ENCODE measurements at regions not wholly inside any gene's neighbourhood (a gene's known extent, or its start where the extent isn't known, plus 50 kb on each side); places are given as distances from the start of the nearest gene placed in this dataset.
"Not testable (repeated sequence)": the region's sequence is repeated elsewhere in the genome, so short reads cannot be mapped to it uniquely, and the experiment has no call there.

DNA sequence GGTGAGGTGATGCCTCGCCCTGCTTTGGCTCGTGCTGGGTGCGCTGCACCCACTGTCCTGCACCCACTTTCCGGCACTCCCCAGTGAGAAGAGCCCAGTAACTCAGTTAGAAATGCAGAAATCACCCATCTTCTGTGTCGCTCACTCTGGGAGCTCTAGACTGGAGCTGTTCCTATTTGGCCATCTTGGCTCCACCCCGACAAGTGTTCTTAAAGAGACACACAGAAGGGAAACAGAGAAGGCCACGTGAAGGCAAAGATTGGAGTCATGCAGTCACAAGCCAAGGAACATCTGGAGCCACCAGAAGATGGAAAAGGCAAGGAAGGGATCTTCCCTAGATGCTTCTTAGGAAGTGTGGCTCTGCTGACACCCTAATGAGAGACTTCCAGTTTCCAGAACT is 170.6 kb upstream of the C1GALT1 start:
- not testable (repeated sequence) for H2AFZ ChIP-seq (ENCODE audit: low read length); H3K27ac ChIP-seq (ENCODE audit: low read length); H3K27me3 ChIP-seq (replicated peaks; ENCODE audit: insufficient read depth, low read length); H3K36me3 ChIP-seq (replicated peaks; ENCODE audit: insufficient read depth, low read length); H3K4me2 ChIP-seq (ENCODE audit: low read depth, low read length); H3K9me2 ChIP-seq (replicated peaks; ENCODE audit: insufficient read depth, low read length); H3K9me3 ChIP-seq (replicated peaks; ENCODE audit: insufficient read depth, low read length); H3K79me2 ChIP-seq (ENCODE audit: low read length); H3K4me3 ChIP-seq (ENCODE audit: low read length); H4K20me1 ChIP-seq (ENCODE audit: insufficient read depth, low read length); H3K9ac ChIP-seq (ENCODE audit: low read length); DNase-seq; H3K4me1 ChIP-seq (ENCODE audit: low read length); H3F3A ChIP-seq (ENCODE audit: insufficient read depth, low read length)

DNA sequence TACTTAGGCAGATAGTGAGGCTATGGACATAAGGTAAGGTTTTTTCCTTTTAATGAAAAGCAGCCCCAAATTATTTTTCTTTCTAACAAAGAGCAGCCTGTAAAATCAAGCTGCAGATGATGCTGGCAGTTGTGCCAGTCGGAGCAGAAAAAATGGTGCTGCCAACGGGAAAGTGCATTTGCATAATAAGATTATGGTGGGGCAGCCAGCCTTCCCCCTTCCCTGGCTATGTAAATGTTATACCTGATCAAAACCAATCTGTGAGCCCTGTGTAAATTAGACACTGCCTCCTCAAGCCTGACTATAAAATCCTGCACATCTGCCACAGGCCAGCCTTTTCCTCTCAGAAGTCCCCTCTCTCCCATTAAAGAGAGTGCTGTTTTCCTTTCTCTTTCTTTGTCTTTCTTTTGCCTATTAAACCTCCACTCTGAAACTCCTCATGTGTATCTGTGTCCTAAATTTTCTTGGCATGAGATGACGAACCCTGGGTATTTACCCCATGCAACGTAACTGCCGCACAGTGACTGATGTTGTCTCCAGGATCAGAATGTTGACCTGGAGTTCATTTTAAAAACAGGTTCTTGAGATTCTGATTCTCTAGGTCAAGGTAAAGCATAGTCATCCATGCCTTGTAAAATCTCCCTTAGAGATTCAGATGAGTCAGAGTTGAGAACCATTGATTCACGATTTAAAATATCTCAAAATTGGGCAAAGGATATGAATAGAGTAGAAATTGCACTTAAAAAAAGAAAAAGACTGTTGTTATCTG is 167.3 kb upstream of the C1GALT1 start:
- no peaks in the 10 kb centered on the region for H3K27me3 ChIP-seq (replicated peaks; ENCODE audit: insufficient read depth, low read length)
- DNase-seq = no peak
- no peak overlapping the region for H3K27ac ChIP-seq (ENCODE audit: low read length)
- TF ChIP-seq EZH2 (optimal IDR thresholded peaks at IDR 0.05; ENCODE audit: low read depth, low read length) = no peak
- TF ChIP-seq EZH2phosphoT487 (IDR thresholded peaks at IDR 0.05; ENCODE audit: low read length) = no peak
- TF ChIP-seq, protein P1, sequence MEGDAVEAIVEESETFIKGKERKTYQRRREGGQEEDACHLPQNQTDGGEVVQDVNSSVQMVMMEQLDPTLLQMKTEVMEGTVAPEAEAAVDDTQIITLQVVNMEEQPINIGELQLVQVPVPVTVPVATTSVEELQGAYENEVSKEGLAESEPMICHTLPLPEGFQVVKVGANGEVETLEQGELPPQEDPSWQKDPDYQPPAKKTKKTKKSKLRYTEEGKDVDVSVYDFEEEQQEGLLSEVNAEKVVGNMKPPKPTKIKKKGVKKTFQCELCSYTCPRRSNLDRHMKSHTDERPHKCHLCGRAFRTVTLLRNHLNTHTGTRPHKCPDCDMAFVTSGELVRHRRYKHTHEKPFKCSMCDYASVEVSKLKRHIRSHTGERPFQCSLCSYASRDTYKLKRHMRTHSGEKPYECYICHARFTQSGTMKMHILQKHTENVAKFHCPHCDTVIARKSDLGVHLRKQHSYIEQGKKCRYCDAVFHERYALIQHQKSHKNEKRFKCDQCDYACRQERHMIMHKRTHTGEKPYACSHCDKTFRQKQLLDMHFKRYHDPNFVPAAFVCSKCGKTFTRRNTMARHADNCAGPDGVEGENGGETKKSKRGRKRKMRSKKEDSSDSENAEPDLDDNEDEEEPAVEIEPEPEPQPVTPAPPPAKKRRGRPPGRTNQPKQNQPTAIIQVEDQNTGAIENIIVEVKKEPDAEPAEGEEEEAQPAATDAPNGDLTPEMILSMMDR (IDR thresholded peaks at IDR 0.05; ENCODE audit: low read length) = no peak
- no peaks in the 10 kb centered on the region for H3K9me3 ChIP-seq (replicated peaks; ENCODE audit: insufficient read depth, low read length)
- H3K4me3 ChIP-seq (ENCODE audit: low read length) = no peak overlapping the region
- H2AFZ ChIP-seq (ENCODE audit: low read length) = no peak overlapping the region
- no peaks in the 10 kb centered on the region for H3K79me2 ChIP-seq (ENCODE audit: low read length)
- H3K4me2 ChIP-seq (ENCODE audit: low read depth, low read length) = no peak overlapping the region
- H3K36me3 ChIP-seq (replicated peaks; ENCODE audit: insufficient read depth, low read length) = no peaks in the 10 kb centered on the region
- H4K20me1 ChIP-seq (ENCODE audit: insufficient read depth, low read length) = no peaks in the 10 kb centered on the region
- no peaks in the 10 kb centered on the region for H3K4me1 ChIP-seq (ENCODE audit: low read length)
- H3K9me2 ChIP-seq (replicated peaks; ENCODE audit: insufficient read depth, low read length) = no peaks in the 10 kb centered on the region
- H3F3A ChIP-seq (ENCODE audit: insufficient read depth, low read length) = no peaks in the 10 kb centered on the region
- no peak overlapping the region for H3K9ac ChIP-seq (ENCODE audit: low read length)

DNA sequence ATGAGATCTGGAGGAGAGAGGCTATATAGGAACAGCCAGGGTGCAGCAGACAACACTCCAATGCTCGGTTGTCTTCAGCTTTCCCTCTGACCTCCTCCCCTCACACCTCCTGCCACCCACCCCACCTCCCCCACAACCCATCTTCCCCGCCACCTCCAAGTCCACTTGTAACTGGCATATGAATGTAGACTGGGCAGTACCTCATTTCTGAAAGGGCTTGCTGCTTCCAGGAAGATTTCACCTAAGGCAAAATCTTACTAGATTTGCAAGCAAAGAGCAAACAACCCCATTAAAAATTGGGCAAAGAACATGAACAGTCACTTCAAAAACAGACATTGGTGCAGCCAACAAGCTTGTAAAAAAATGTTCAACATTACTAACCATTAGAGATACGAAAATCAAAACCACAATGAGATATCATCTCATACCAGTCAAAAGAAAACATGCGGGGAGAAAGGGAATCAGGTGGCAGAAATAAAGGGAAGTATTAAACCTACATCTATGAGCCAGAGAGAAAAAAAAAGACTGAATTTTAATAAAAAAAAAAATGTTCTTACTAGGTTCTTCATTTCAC is 164.6 kb upstream of the C1GALT1 start:
- Histone ChIP-seq H3K79me2 (ENCODE audit: low read length) (no peaks in the 10 kb centered on the region), H3K4me2 (ENCODE audit: low read depth, low read length) (no peak overlapping the region), H3K9ac (ENCODE audit: low read length) (no peak overlapping the region), H3K4me1 (ENCODE audit: low read length) (no peaks in the 10 kb centered on the region), H3K36me3 (replicated peaks; ENCODE audit: insufficient read depth, low read length) (no peaks in the 10 kb centered on the region), H2AFZ (ENCODE audit: low read length) (no peak overlapping the region), H4K20me1 (ENCODE audit: insufficient read depth, low read length) (no peaks in the 10 kb centered on the region), H3K9me3 (replicated peaks; ENCODE audit: insufficient read depth, low read length) (no peaks in the 10 kb centered on the region), H3F3A (ENCODE audit: insufficient read depth, low read length) (no peaks in the 10 kb centered on the region), H3K27me3 (replicated peaks; ENCODE audit: insufficient read depth, low read length) (no peaks in the 10 kb centered on the region), H3K4me3 (ENCODE audit: low read length) (no peak overlapping the region), H3K9me2 (replicated peaks; ENCODE audit: insufficient read depth, low read length) (no peaks in the 10 kb centered on the region), H3K27ac (ENCODE audit: low read length) (no peak overlapping the region)
- no peak for DNase-seq
- TF ChIP-seq EZH2phosphoT487 (IDR thresholded peaks at IDR 0.05; ENCODE audit: low read length) = no peak
- TF ChIP-seq, protein P1 (IDR thresholded peaks at IDR 0.05; ENCODE audit: low read length) = no peak
- no peak for TF ChIP-seq EZH2 (optimal IDR thresholded peaks at IDR 0.05; ENCODE audit: low read depth, low read length)

DNA sequence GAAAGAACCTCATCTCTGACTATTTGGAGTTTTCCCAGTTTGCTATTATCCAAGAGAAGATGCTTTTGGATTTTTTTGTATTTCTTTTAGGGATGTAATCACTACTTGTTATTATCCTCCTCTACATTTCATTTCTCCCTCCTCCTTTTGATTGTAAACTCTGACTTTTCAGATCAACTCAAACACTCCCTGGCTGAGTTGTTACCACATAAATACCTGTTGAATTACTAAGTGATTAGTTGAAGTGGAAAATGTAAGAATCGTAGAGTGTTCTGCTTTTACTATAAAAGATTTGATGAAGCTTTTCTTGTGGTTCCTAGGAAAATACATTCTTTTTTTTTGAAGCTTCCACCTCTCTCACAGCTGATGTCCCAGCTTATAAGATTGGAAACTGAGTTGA is 164.1 kb upstream of the C1GALT1 start:
- H3K4me1 ChIP-seq (ENCODE audit: low read length) = no peaks in the 10 kb centered on the region
- H3F3A ChIP-seq (ENCODE audit: insufficient read depth, low read length) = no peaks in the 10 kb centered on the region
- H3K79me2 ChIP-seq (ENCODE audit: low read length) = no peaks in the 10 kb centered on the region
- no peaks in the 10 kb centered on the region for H3K9me2 ChIP-seq (replicated peaks; ENCODE audit: insufficient read depth, low read length)
- H2AFZ ChIP-seq (ENCODE audit: low read length) = no peak overlapping the region
- H3K36me3 ChIP-seq (replicated peaks; ENCODE audit: insufficient read depth, low read length) = no peaks in the 10 kb centered on the region
- no peak overlapping the region for H3K9ac ChIP-seq (ENCODE audit: low read length)
- no peak overlapping the region for H3K4me3 ChIP-seq (ENCODE audit: low read length)
- H4K20me1 ChIP-seq (ENCODE audit: insufficient read depth, low read length) = no peaks in the 10 kb centered on the region
- no peaks in the 10 kb centered on the region for H3K27me3 ChIP-seq (replicated peaks; ENCODE audit: insufficient read depth, low read length)
- TF ChIP-seq EZH2phosphoT487 (IDR thresholded peaks at IDR 0.05; ENCODE audit: low read length) (no peak), EZH2 (optimal IDR thresholded peaks at IDR 0.05; ENCODE audit: low read depth, low read length) (no peak)
- TF ChIP-seq, protein P1 (IDR thresholded peaks at IDR 0.05; ENCODE audit: low read length) = no peak
- no peak overlapping the region for H3K27ac ChIP-seq (ENCODE audit: low read length)
- H3K4me2 ChIP-seq (ENCODE audit: low read depth, low read length) = no peak overlapping the region
- DNase-seq = no peak
- H3K9me3 ChIP-seq (replicated peaks; ENCODE audit: insufficient read depth, low read length) = no peaks in the 10 kb centered on the region
